ENCODE measurements at regions not wholly inside any gene's neighbourhood (a gene's known extent, or its start where the extent isn't known, plus 50 kb on each side); places are given as distances from the start of the nearest gene placed in this dataset.

DNA sequence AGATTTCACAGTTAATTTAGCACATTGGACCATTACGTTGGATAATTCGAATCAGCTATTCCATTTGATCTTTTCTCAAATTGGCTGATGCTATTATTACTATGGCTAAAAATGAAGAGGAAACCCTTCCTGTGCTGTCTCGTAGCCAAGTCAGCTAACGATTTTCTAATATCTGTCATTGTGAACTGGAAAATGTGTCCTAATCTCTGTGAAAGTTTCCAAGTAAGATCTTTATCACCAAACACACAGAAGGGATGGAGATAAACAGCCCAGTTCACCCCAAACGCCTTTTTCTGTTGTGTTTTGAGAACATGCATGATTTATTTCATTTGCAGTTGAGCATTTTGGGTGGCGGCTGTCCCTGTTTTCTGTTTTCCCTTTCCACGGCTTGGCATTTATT lies 312.8 kb downstream of the FOXL1 start:
- Histone ChIP-seq H2AFZ (ENCODE audit: low read length) (no peak overlapping the region), H3K36me3 (ENCODE audit: insufficient read depth, low read length) (no peaks in the 10 kb centered on the region), H3K4me1 (ENCODE audit: insufficient read depth, low read length, poor library complexity, severe bottlenecking) (no peaks in the 10 kb centered on the region), H4K20me1 (ENCODE audit: insufficient read depth, low read length) (no peaks in the 10 kb centered on the region), H3K9me3 (ENCODE audit: low read length) (no peaks in the 10 kb centered on the region), H3K4me2 (ENCODE audit: low read length) (no peak overlapping the region), H3K79me2 (ENCODE audit: insufficient read depth, low read depth, low read length) (no peaks in the 10 kb centered on the region), H3K4me3 (ENCODE audit: low read depth, low read length, poor library complexity, severe bottlenecking) (no peak overlapping the region), H3K9me2 (ENCODE audit: insufficient read depth, low read length) (no peaks in the 10 kb centered on the region), H3K27ac (ENCODE audit: low read depth, low read length, poor library complexity, severe bottlenecking) (no peak overlapping the region)
- TF ChIP-seq, protein P1, sequence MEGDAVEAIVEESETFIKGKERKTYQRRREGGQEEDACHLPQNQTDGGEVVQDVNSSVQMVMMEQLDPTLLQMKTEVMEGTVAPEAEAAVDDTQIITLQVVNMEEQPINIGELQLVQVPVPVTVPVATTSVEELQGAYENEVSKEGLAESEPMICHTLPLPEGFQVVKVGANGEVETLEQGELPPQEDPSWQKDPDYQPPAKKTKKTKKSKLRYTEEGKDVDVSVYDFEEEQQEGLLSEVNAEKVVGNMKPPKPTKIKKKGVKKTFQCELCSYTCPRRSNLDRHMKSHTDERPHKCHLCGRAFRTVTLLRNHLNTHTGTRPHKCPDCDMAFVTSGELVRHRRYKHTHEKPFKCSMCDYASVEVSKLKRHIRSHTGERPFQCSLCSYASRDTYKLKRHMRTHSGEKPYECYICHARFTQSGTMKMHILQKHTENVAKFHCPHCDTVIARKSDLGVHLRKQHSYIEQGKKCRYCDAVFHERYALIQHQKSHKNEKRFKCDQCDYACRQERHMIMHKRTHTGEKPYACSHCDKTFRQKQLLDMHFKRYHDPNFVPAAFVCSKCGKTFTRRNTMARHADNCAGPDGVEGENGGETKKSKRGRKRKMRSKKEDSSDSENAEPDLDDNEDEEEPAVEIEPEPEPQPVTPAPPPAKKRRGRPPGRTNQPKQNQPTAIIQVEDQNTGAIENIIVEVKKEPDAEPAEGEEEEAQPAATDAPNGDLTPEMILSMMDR (conservative IDR thresholded peaks at IDR 0.05; ENCODE audit: low read length), result no peak
- no peak for TF ChIP-seq EZH2phosphoT487 (IDR thresholded peaks at IDR 0.05; ENCODE audit: borderline replicate concordance, low read depth, low read length)
- BruUV-seq (replicated peaks), result no TSS peak
- ChIA-PET POLR2A (no interaction called here), CTCF (ENCODE audit: unreplicated experiment) (no interaction called here)
- DNase-seq (ENCODE audit: low spot score), result no peak
- intact Hi-C loops (cut with micrococcal nuclease; ENCODE audit: unreplicated experiment), result no loop called here

DNA sequence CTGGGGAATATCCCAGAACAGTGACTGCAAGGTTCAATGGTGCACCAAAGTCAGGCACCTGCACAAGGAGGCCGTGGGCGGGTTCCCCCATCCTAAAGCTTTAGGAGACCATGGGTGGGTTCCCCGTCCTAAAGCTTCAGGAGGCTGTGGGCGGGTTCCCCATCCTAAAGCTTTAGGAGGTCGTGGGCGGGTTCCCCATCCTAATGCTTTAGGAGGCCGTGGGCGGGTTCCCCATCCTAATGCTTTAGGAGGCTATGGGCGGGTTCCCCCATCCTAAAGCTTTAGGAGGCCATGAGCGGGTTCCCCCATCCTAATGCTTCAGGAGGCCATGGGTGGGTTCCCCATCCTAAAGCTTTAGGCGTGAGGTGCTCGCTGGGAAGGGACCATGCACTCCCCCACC lies 313.3 kb downstream of the FOXL1 start:
- H4K20me1 ChIP-seq (ENCODE audit: insufficient read depth, low read length), result no peaks in the 10 kb centered on the region
- H3K9me2 ChIP-seq (ENCODE audit: insufficient read depth, low read length), result no peaks in the 10 kb centered on the region
- H3K4me3 ChIP-seq (ENCODE audit: low read depth, low read length, poor library complexity, severe bottlenecking), result no peak overlapping the region
- intact Hi-C loops (cut with micrococcal nuclease; ENCODE audit: unreplicated experiment), result no loop called here
- ChIA-PET POLR2A (no interaction called here), CTCF (ENCODE audit: unreplicated experiment) (no interaction called here)
- BruUV-seq (replicated peaks), result no TSS peak
- no peaks in the 10 kb centered on the region for H3K79me2 ChIP-seq (ENCODE audit: insufficient read depth, low read depth, low read length)
- no peak for DNase-seq (ENCODE audit: low spot score)
- H3K4me2 ChIP-seq (ENCODE audit: low read length), result no peak overlapping the region
- no peaks in the 10 kb centered on the region for H3K9me3 ChIP-seq (ENCODE audit: low read length)
- no peaks in the 10 kb centered on the region for H3K36me3 ChIP-seq (ENCODE audit: insufficient read depth, low read length)
- TF ChIP-seq, protein P1 (conservative IDR thresholded peaks at IDR 0.05; ENCODE audit: low read length), result no peak
- TF ChIP-seq EZH2phosphoT487 (IDR thresholded peaks at IDR 0.05; ENCODE audit: borderline replicate concordance, low read depth, low read length), result no peak
- H3K4me1 ChIP-seq (ENCODE audit: insufficient read depth, low read length, poor library complexity, severe bottlenecking), result no peaks in the 10 kb centered on the region
- no peak overlapping the region for H2AFZ ChIP-seq (ENCODE audit: low read length)
- H3K27ac ChIP-seq (ENCODE audit: low read depth, low read length, poor library complexity, severe bottlenecking), result no peak overlapping the region

DNA sequence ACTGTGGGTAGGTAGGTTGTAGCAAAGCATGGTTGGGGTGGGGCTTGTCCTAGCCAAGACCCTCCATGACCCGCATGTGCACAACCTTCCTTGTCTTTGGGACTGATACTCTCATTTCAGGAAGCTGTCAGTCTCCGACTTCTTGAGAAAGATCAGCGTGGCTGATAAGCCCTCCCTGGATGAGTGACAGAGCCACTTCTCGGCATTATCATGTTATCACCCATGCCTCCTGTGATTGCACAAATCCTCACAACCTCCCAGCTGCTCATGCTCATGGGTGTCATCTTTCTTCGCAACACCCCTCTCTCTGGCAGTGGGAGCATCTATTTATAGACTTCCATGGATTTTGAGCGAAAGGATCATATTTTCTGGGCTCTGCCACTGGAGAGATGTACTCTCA lies 314.2 kb downstream of the FOXL1 start:
- BruUV-seq (replicated peaks), result no TSS peak
- POLR2A ChIA-PET, result no interaction called here
- H3K27ac ChIP-seq (ENCODE audit: low read depth, low read length, poor library complexity, severe bottlenecking), result no peak overlapping the region
- H3K9me3 ChIP-seq (ENCODE audit: low read length), result no peaks in the 10 kb centered on the region
- no peak for DNase-seq (ENCODE audit: low spot score)
- no peak overlapping the region for H2AFZ ChIP-seq (ENCODE audit: low read length)
- no peak overlapping the region for H3K4me2 ChIP-seq (ENCODE audit: low read length)
- H4K20me1 ChIP-seq (ENCODE audit: insufficient read depth, low read length), result no peaks in the 10 kb centered on the region
- intact Hi-C loops (cut with micrococcal nuclease; ENCODE audit: unreplicated experiment), result no loop called here
- H3K36me3 ChIP-seq (ENCODE audit: insufficient read depth, low read length), result no peaks in the 10 kb centered on the region
- H3K79me2 ChIP-seq (ENCODE audit: insufficient read depth, low read depth, low read length), result no peaks in the 10 kb centered on the region
- no peak overlapping the region for H3K4me3 ChIP-seq (ENCODE audit: low read depth, low read length, poor library complexity, severe bottlenecking)
- no peaks in the 10 kb centered on the region for H3K9me2 ChIP-seq (ENCODE audit: insufficient read depth, low read length)
- H3K4me1 ChIP-seq (ENCODE audit: insufficient read depth, low read length, poor library complexity, severe bottlenecking), result no peaks in the 10 kb centered on the region
- TF ChIP-seq, protein P1 (conservative IDR thresholded peaks at IDR 0.05; ENCODE audit: low read length), result no peak
- no peak for TF ChIP-seq EZH2phosphoT487 (IDR thresholded peaks at IDR 0.05; ENCODE audit: borderline replicate concordance, low read depth, low read length)
- CTCF ChIA-PET (ENCODE audit: unreplicated experiment), result no interaction called here

Measured in OCI-LY7 (cell line).